HCT116 (cell line): ENCODE measurements at regions not wholly inside any gene's neighbourhood (a gene's known extent, or its start where the extent isn't known, plus 50 kb on each side); places are given as distances from the start of the nearest gene placed in this dataset.

Experiments used
- ATAC-seq: fragments of 200-7000 bp; cut with Tn5 transposase; 2 replicates; pipeline ENCODE4 v1.9.1; 2020; ENCODE audit warnings: mild to moderate bottlenecking, moderate library complexity
- BruUV-seq: library from RNA; stranded (reverse); fragments of 400-500 nt; replicated peaks from 2 replicates; lab custom pipeline; 2021; lab: Mats Ljungman, UMichigan
- CTCF ChIA-PET: fragments of 300-600 bp; sonication (Branson Sonifier 250); formaldehyde crosslinking; loops from one replicate; lab custom pipeline; 2021; ENCODE audit warnings: antibody characterized with exemption; lab: Charles Lee
- POLR2A ChIA-PET: fragments of 300-600, 350-600 bp; sonication (Branson Sonifier 250); formaldehyde crosslinking; loops from one replicate; lab custom pipeline; 2021; ENCODE audit warnings: antibody characterized with exemption; lab: Charles Lee
- RAD21 ChIA-PET, 2 experiments: fragments of 300-600 bp; sonication (Branson Sonifier 250); formaldehyde crosslinking; loops; one replicate each; lab custom pipeline; 2023; ENCODE audit warnings: low total read pairs in 2 of 2; ENCODE audit not compliant: uncharacterized antibody in 2 of 2, unreplicated experiment in 2 of 2, low non-redundant PET in 1 of 2; lab: Charles Lee
- DNase-seq: peaks from one replicate; pipeline ENCODE4 v3.0.0-alpha.2; 2010; ENCODE audit warnings: low read depth, low spot score
- H2AFZ ChIP-seq: fragments of 200-600 bp; shearing (Covaris generic), sonication (generic); 2 replicates; pipeline ENCODE4 v1.6.1; 2017; ENCODE audit warnings: low read depth, mixed run types, mixed read lengths, antibody characterized with exemption, low read length; ENCODE audit not compliant: poor library complexity, severe bottlenecking
- H3K27ac ChIP-seq: 2 replicates; pipeline ENCODE4 v1.5.1; 2012; ENCODE audit warnings: low read depth, low read length
- H3K27me3 ChIP-seq: fragments of 200-600 bp; sonication (generic); 2 replicates; pipeline ENCODE4 v1.6.1; 2016; ENCODE audit warnings: mixed run types, low read length, mixed read lengths; ENCODE audit not compliant: insufficient read depth
- H3K36me3 ChIP-seq, 2 experiments: fragments of 200-500 bp in 1 of 2; fragments of 200-600 bp in 1 of 2; sonication (Bioruptor generic) in 1 of 2; sonication (generic) in 1 of 2; 2 replicates each; pipeline versions ENCODE4 v1.5.1 to v1.6.1; 2014 to 2016; ENCODE audit warnings: low read length in 2 of 2, inconsistent platforms in 1 of 2, mixed read lengths in 1 of 2, mixed run types in 1 of 2; ENCODE audit not compliant: insufficient read depth in 2 of 2, control insufficient read depth in 1 of 2
- H3K4me1 ChIP-seq, 2 experiments: fragments of 200-600 bp in 1 of 2; sonication (generic) in 1 of 2; 2 replicates each; pipeline versions ENCODE4 v1.5.1 to v1.6.1; 2012 to 2017; ENCODE audit warnings: low read length in 2 of 2, inconsistent platforms in 1 of 2, mild to moderate bottlenecking in 1 of 2, mixed read lengths in 1 of 2, mixed run types in 1 of 2, moderate library complexity in 1 of 2; ENCODE audit not compliant: insufficient read depth in 2 of 2, control insufficient read depth in 1 of 2
- H3K4me2 ChIP-seq: fragments of 200-600 bp; sonication (generic); 2 replicates; pipeline ENCODE4 v1.6.1; 2017; ENCODE audit warnings: mixed run types, low read length, mixed read lengths
- H3K4me3 ChIP-seq, 2 experiments: fragments of 200-600 bp in 1 of 2; sonication (generic) in 1 of 2; replicated peaks in 1 of 2; 2 replicates each; pipeline ENCODE4 v1.5.1; 2011 to 2016; ENCODE audit warnings: low read length in 2 of 2, control low read depth in 1 of 2, low read depth in 1 of 2, mild to moderate bottlenecking in 1 of 2, mixed read lengths in 1 of 2, mixed run types in 1 of 2
- H3K79me2 ChIP-seq: fragments of 200-600 bp; sonication (generic); 2 replicates; pipeline ENCODE4 v1.6.1; 2017; ENCODE audit warnings: mild to moderate bottlenecking, mixed run types, low read length, moderate library complexity, mixed read lengths; ENCODE audit not compliant: insufficient read depth
- H3K9ac ChIP-seq: fragments of 200-600 bp; sonication (generic); 2 replicates; pipeline ENCODE4 v1.6.1; 2016; ENCODE audit warnings: low read length, mixed read lengths
- H3K9me2 ChIP-seq: fragments of 200-600 bp; sonication (generic), shearing (Covaris generic); 2 replicates; pipeline ENCODE4 v1.6.1; 2017; ENCODE audit warnings: mixed run types, mild to moderate bottlenecking, moderate library complexity; ENCODE audit not compliant: insufficient read depth
- H3K9me3 ChIP-seq, 2 experiments: fragments of 200-500 bp in 1 of 2; fragments of 200-600 bp in 1 of 2; sonication (Bioruptor generic) in 1 of 2; sonication (generic) in 1 of 2; 2 replicates each; pipeline ENCODE4 v1.6.1; 2014 to 2017; ENCODE audit warnings: low read length in 2 of 2, mixed read lengths in 2 of 2, inconsistent platforms in 1 of 2, low read depth in 1 of 2, mild to moderate bottlenecking in 1 of 2, mixed run types in 1 of 2, moderate library complexity in 1 of 2; ENCODE audit not compliant: control insufficient read depth in 1 of 2, insufficient read depth in 1 of 2
- H4K20me1 ChIP-seq: fragments of 200-600 bp; sonication (generic), shearing (Covaris generic); 2 replicates; pipeline ENCODE4 v1.6.1; 2017; ENCODE audit warnings: mixed run types, mild to moderate bottlenecking, moderate library complexity; ENCODE audit not compliant: insufficient read depth
- CBX3 ChIP-seq: IDR thresholded peaks from 2 replicates; pipeline ENCODE4 v1.6.1; 2012; ENCODE audit warnings: low read depth
- FOSL1 ChIP-seq: IDR thresholded peaks from 2 replicates; pipeline ENCODE4 v1.6.1; 2012; ENCODE audit warnings: low read depth
- POLR2A ChIP-seq: IDR thresholded peaks from 2 replicates; pipeline ENCODE4 v1.7.0; 2011; ENCODE audit warnings: borderline replicate concordance; ENCODE audit not compliant: insufficient read depth, insufficient read length; ENCODE audit errors: extremely low read depth
- intact Hi-C: fragments of 100-400 bp; cut with micrococcal nuclease; formaldehyde crosslinking; loops from 2 replicates; pipeline ENCODE4 v1.10.0; 2022
- TF ChIP-seq, protein P1 (sequence below): IDR thresholded peaks from 2 replicates; pipeline ENCODE4 v1.6.1; 2012; ENCODE audit warnings: low read depth

DNA sequence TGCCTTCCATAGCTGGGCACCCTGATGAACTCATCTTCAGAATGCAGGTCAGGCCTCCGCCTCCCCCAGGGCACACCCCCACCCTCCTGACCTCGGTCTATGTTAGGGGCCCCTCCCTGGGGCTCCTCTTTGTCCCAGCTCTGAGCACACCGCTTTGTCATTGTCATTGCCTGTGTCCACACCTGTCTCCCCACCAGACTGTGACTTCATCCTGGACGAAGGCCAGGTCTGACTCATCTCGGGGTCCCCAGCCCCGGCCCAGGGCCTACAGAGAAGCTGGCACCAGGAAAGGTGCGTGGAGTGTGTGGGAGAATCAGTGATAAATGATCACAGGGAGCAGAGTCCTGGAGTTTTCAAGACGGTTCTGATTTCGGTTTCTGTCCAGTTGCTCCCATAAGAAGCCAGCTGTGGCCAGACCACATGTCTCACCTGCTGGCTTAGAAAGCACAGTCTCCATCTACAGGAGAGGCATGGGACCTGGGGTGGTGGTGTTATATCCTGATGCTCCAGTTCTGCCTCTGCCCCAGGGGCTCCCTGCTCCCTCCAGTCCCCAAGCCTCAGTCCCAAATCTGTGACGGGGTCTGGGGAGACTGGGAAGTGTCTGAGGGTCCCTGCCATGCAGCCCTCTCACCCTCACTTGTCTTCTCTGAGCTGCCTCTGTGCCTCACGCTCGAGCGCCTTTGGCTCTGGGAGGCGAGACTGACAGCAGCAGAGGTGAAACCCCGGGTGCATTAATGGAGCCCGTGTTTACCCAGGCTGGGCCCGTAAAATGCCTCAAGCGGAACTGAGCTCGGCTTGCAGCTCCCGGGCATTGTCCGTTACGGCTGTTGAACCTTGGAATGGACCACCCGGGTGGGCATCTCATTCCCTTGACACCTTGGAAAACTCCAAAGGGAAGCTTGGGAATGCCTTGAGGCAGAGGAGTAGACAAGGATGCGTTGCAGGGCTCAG lies 85.5 kb upstream of the WNT11 start:
- POLR2A ChIA-PET = no interaction called here
- no peak; the same call in 1 of the 2 replicates for ATAC-seq
- Histone ChIP-seq H3K4me2 (no peak overlapping the region), H3K9ac (no peak overlapping the region), H3K79me2 (no peaks in the 10 kb centered on the region), H3K9me2 (no peaks in the 10 kb centered on the region), H3K36me3 (no peaks in the 10 kb centered on the region), H4K20me1 (no peaks in the 10 kb centered on the region), H3K4me1 (peaks cover 0 to 6% of the 10 kb centered on the region in 2 experiments; a peak in 2 of 4 replicates), H2AFZ (no peak overlapping the region), H3K4me3 (no peak overlapping the region), H3K9me3 (no peaks in the 10 kb centered on the region), H3K27ac (no peak overlapping the region), H3K27me3 (no peaks in the 10 kb centered on the region)
- no TSS peak for BruUV-seq
- DNase-seq = no peak
- TF ChIP-seq, protein P1, sequence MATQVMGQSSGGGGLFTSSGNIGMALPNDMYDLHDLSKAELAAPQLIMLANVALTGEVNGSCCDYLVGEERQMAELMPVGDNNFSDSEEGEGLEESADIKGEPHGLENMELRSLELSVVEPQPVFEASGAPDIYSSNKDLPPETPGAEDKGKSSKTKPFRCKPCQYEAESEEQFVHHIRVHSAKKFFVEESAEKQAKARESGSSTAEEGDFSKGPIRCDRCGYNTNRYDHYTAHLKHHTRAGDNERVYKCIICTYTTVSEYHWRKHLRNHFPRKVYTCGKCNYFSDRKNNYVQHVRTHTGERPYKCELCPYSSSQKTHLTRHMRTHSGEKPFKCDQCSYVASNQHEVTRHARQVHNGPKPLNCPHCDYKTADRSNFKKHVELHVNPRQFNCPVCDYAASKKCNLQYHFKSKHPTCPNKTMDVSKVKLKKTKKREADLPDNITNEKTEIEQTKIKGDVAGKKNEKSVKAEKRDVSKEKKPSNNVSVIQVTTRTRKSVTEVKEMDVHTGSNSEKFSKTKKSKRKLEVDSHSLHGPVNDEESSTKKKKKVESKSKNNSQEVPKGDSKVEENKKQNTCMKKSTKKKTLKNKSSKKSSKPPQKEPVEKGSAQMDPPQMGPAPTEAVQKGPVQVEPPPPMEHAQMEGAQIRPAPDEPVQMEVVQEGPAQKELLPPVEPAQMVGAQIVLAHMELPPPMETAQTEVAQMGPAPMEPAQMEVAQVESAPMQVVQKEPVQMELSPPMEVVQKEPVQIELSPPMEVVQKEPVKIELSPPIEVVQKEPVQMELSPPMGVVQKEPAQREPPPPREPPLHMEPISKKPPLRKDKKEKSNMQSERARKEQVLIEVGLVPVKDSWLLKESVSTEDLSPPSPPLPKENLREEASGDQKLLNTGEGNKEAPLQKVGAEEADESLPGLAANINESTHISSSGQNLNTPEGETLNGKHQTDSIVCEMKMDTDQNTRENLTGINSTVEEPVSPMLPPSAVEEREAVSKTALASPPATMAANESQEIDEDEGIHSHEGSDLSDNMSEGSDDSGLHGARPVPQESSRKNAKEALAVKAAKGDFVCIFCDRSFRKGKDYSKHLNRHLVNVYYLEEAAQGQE = no peak
- TF ChIP-seq CBX3 = no peak
- no peak for TF ChIP-seq FOSL1
- no peak for TF ChIP-seq POLR2A
- CTCF ChIA-PET = interaction anchor here (0.8 kb wide), 1 partner anchor 84 kb away, joined by 3 read pairs; no protein-coding TSS in a partner anchor
- intact Hi-C loops = no loop called here
- RAD21 ChIA-PET = no interaction called here
